Fibroblast of villous mesenchyme (primary cell): ENCODE measurements at regions not wholly inside any gene's neighbourhood (a gene's known extent, or its start where the extent isn't known, plus 50 kb on each side); places are given as distances from the start of the nearest gene placed in this dataset.

Experiments
- DNase-seq: peaks from one replicate; pipeline ENCODE4 v3.0.0-alpha.2; 2010; ENCODE audit warnings: low read depth
- H3K4me3 ChIP-seq: 2 replicates; pipeline ENCODE4 v1.5.1; 2011; ENCODE audit warnings: low read depth, mild to moderate bottlenecking, low read length
- CTCF ChIP-seq: IDR thresholded peaks from 2 replicates; pipeline ENCODE4 v1.5.1; 2012; ENCODE audit warnings: low read depth, mild to moderate bottlenecking, low read length; ENCODE audit not compliant: insufficient read depth

DNA sequence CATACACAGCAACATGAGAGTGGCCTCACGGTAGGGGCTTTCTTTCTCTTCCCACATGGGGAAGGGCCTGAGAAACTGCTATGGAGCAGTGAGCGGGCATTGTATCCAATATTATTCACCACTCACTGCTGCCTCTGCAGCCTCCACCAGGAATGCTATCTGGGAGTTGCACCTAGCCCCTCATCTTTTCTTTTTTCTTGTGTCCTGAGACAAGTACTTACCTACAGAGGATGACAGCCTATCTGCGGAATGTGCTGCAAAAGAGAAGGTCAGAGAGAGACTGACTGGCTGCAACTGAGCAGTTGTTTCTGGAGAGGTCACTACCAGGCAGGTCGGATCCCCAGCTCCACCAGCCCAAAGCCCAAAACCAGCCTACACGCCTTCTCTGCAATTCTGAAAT lies 52.1 kb upstream of the HTATIP2 start:
- TF ChIP-seq CTCF = no peak
- no peak overlapping the region for H3K4me3 ChIP-seq

GRCh38 chr11:20310596-20311394 lies 52.7 kb upstream of the HTATIP2 start:
- no peak for TF ChIP-seq CTCF
- no peak overlapping the region for H3K4me3 ChIP-seq
- no peak for DNase-seq

More for the DNA sequence above, 52.1 kb upstream of the HTATIP2 start:
- no peak for DNase-seq

GRCh38 chr11:20310137-20310536 lies 53.4 kb upstream of the HTATIP2 start:
- DNase-seq = no peak
- no peak for TF ChIP-seq CTCF
- H3K4me3 ChIP-seq = no peak overlapping the region

DNA sequence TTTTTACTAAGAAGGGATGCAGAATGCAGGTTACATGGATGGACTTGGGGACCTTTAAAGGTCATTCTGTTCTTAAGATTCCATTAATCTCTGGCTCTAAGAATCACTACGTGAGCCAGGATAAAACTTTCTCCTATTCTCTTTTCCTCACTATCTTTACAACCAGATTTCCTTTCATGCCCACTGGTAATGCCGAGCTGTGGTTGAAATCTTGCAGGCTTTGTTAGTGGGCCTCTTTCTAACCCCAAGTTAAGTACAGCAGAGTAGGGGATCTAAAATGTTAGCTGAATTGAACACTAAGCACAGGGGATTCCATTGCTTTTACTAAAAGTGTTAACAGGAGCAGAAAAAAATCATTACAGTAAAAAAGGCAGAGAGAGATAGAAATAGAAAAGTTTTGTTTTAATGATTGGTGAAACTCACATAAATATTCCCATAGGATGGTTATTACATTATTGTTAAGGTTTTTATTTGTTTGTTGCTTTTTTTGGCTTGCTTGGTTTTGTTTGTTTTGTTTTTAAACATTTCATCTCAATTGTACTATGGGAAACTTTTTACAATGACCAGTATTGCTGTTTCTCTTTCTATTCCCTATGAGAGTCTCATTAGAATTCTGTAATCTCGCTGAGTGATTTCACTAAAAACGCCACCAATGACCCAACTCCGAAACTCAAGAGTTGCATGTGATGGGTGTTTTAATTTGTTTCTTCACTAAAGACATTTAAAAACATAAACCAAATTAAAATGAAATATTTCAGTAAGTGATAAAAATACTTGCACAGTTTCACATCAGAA lies 54.1 kb upstream of the HTATIP2 start:
- no peak for DNase-seq
- no peak for TF ChIP-seq CTCF

GRCh38 chr11:20308601-20309000 lies 54.9 kb upstream of the HTATIP2 start:
- H3K4me3 ChIP-seq = no peak overlapping the region
- TF ChIP-seq CTCF = no peak
- DNase-seq = no peak

More for the DNA sequence above, 54.1 kb upstream of the HTATIP2 start:
- H3K4me3 ChIP-seq = no peak overlapping the region

- no peak overlapping the region for H3K4me3 ChIP-seq
- no peak for DNase-seq
- TF ChIP-seq CTCF = no peak
Observed at GRCh38 chr11:20303391-20303965, 60.0 kb upstream of the HTATIP2 start.
